ENCODE measurements at regions not wholly inside any gene's neighbourhood (a gene's known extent, or its start where the extent isn't known, plus 50 kb on each side); places are given as distances from the start of the nearest gene placed in this dataset.

- H3F3A ChIP-seq (replicated peaks; ENCODE audit: insufficient read depth): no peaks in the 10 kb centered on the region
- 65% methylated on average over 2 of the region's 2 CpGs for WGBS (ENCODE audit: low lambda C conversion rate)
- no peaks in the 10 kb centered on the region for H3K36me3 ChIP-seq (replicated peaks in 1 of 2; ENCODE audit: control insufficient read depth in 1 of 2, insufficient read depth in 2 of 2, low read length in 1 of 2)
- DNase-seq: no peak
- no peaks in the 10 kb centered on the region for H3K9me3 ChIP-seq
- no peak overlapping the region for H3K9ac ChIP-seq
- ChIA-PET POLR2A (no interaction called here), CTCF (interaction anchor here (0.9 kb wide), 1 partner anchor 444 kb away, joined by 3 read pairs; no protein-coding TSS in a partner anchor)
- H3K79me2 ChIP-seq (ENCODE audit: insufficient read depth): no peaks in the 10 kb centered on the region
- H3K4me2 ChIP-seq: no peak overlapping the region
- H3K27me3 ChIP-seq (ENCODE audit: insufficient read depth): no peaks in the 10 kb centered on the region
- H3K4me3 ChIP-seq (ENCODE audit: low read depth in 2 of 2, low read length in 1 of 2): no peak overlapping the region
- H3K27ac ChIP-seq (ENCODE audit: low read depth in 2 of 2, low read length in 1 of 2): no peak overlapping the region
- no peaks in the 10 kb centered on the region for H3K9me2 ChIP-seq
- H4K20me1 ChIP-seq (ENCODE audit: insufficient read depth): no peaks in the 10 kb centered on the region
- no peak overlapping the region for H2AFZ ChIP-seq (ENCODE audit: low read depth)
- TF ChIP-seq GABPA (IDR thresholded peaks at IDR 0.05; ENCODE audit: low read depth) (no peak), TCF12 (IDR thresholded peaks at IDR 0.05) (no peak), YY1 (IDR thresholded peaks at IDR 0.05; ENCODE audit: low read depth) (no peak), NFIC (IDR thresholded peaks at IDR 0.05; ENCODE audit: borderline replicate concordance) (no peak), FOSL2 (IDR thresholded peaks at IDR 0.05; ENCODE audit: borderline replicate concordance, low read depth) (no peak), JUND (IDR thresholded peaks at IDR 0.05) (no peak), CHD2 (IDR thresholded peaks at IDR 0.05; ENCODE audit: low read length, partially characterized antibody) (no peak), REST (IDR thresholded peaks at IDR 0.05; ENCODE audit: low read depth, low read length) (no peak)
- TF ChIP-seq, protein P1, sequence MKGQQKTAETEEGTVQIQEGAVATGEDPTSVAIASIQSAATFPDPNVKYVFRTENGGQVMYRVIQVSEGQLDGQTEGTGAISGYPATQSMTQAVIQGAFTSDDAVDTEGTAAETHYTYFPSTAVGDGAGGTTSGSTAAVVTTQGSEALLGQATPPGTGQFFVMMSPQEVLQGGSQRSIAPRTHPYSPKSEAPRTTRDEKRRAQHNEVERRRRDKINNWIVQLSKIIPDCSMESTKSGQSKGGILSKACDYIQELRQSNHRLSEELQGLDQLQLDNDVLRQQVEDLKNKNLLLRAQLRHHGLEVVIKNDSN (IDR thresholded peaks at IDR 0.05; ENCODE audit: borderline replicate concordance, low read depth): no peak
- TF ChIP-seq, protein P2, sequence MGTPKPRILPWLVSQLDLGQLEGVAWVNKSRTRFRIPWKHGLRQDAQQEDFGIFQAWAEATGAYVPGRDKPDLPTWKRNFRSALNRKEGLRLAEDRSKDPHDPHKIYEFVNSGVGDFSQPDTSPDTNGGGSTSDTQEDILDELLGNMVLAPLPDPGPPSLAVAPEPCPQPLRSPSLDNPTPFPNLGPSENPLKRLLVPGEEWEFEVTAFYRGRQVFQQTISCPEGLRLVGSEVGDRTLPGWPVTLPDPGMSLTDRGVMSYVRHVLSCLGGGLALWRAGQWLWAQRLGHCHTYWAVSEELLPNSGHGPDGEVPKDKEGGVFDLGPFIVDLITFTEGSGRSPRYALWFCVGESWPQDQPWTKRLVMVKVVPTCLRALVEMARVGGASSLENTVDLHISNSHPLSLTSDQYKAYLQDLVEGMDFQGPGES (IDR thresholded peaks at IDR 0.05; ENCODE audit: low read depth, low read length): no peak
- no peaks in the 10 kb centered on the region for H3K4me1 ChIP-seq (ENCODE audit: control insufficient read depth in 1 of 2, insufficient read depth in 2 of 2, low read depth in 1 of 2, low read length in 1 of 2)
Observed at GRCh38 chr2:180614776-180615175, 365.6 kb upstream of the UBE2E3 start.

- Histone ChIP-seq H4K20me1 (ENCODE audit: insufficient read depth) (no peaks in the 10 kb centered on the region), H3K36me3 (replicated peaks in 1 of 2; ENCODE audit: control insufficient read depth in 1 of 2, insufficient read depth in 2 of 2, low read length in 1 of 2) (no peaks in the 10 kb centered on the region), H3K9ac (no peak overlapping the region), H2AFZ (ENCODE audit: low read depth) (no peak overlapping the region), H3K4me1 (ENCODE audit: control insufficient read depth in 1 of 2, insufficient read depth in 2 of 2, low read depth in 1 of 2, low read length in 1 of 2) (no peaks in the 10 kb centered on the region; a peak in 1 of 4 replicates), H3K79me2 (ENCODE audit: insufficient read depth) (no peaks in the 10 kb centered on the region), H3K27me3 (ENCODE audit: insufficient read depth) (no peaks in the 10 kb centered on the region), H3K9me3 (no peaks in the 10 kb centered on the region), H3K27ac (ENCODE audit: low read depth in 2 of 2, low read length in 1 of 2) (no peak overlapping the region), H3K9me2 (no peaks in the 10 kb centered on the region), H3F3A (replicated peaks; ENCODE audit: insufficient read depth) (no peaks in the 10 kb centered on the region), H3K4me2 (no peak overlapping the region), H3K4me3 (ENCODE audit: low read depth in 2 of 2, low read length in 1 of 2) (no peak overlapping the region)
- TF ChIP-seq, protein P3, sequence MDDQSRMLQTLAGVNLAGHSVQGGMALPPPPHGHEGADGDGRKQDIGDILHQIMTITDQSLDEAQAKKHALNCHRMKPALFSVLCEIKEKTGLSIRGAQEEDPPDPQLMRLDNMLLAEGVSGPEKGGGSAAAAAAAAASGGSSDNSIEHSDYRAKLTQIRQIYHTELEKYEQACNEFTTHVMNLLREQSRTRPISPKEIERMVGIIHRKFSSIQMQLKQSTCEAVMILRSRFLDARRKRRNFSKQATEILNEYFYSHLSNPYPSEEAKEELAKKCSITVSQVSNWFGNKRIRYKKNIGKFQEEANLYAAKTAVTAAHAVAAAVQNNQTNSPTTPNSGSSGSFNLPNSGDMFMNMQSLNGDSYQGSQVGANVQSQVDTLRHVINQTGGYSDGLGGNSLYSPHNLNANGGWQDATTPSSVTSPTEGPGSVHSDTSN (IDR thresholded peaks at IDR 0.05): no peak
- TF ChIP-seq NFIC (IDR thresholded peaks at IDR 0.05; ENCODE audit: borderline replicate concordance): 0 out of 2 replicates have a peak, but pooled peaks have one; percentile 5
- POLR2A ChIA-PET: no interaction called here
- 61% methylated on average over 3 of the region's 3 CpGs for WGBS (ENCODE audit: low lambda C conversion rate)
- DNase-seq: no peak
- CTCF ChIA-PET: interaction anchor here (1.2 to 1.6 kb wide), 3 partner anchors 9 to 457 kb away, joined by 3 read pairs; partner anchors contain the start of gene UBE2E3
Observed at GRCh38 chr2:180609626-180610340, 370.6 kb upstream of the UBE2E3 start.

Data from SK-N-SH (cell line).